CD14-positive monocyte (primary cell): ENCODE measurements at regions not wholly inside any gene's neighbourhood (a gene's known extent, or its start where the extent isn't known, plus 50 kb on each side); places are given as distances from the start of the nearest gene placed in this dataset.

Experiments used
- DNase-seq, 3 donors: peaks; one replicate each; pipeline ENCODE4 v3.0.0-alpha.2; 2011 to 2022
- H2AFZ ChIP-seq: 2 replicates; pipeline ENCODE4 v1.6.0; 2012; ENCODE audit warnings: mild to moderate bottlenecking, low read depth, low read length, inconsistent platforms; ENCODE audit not compliant: insufficient read depth, poor library complexity, severe bottlenecking
- H3K27ac ChIP-seq, 2 donors: 1 replicate in 1 of 2; 2 replicates in 1 of 2; pipeline ENCODE4 v1.5.1; 2012 to 2013; ENCODE audit warnings: low read length in 2 of 2, control low read depth in 1 of 2, inconsistent platforms in 1 of 2, low read depth in 1 of 2, mild to moderate bottlenecking in 1 of 2
- H3K27me3 ChIP-seq, 2 donors: one replicate each; pipeline versions ENCODE4 v1.6.0 to v1.6.1; 2011 to 2013; ENCODE audit warnings: low read length in 2 of 2; ENCODE audit not compliant: control insufficient read depth in 2 of 2, insufficient read depth in 2 of 2
- H3K36me3 ChIP-seq, 2 donors: replicated peaks in 1 of 2; 1 replicate in 1 of 2; 2 replicates in 1 of 2; pipeline versions ENCODE4 v1.5.1 to v1.6.1; 2012 to 2013; ENCODE audit warnings: low read length in 2 of 2, control low read depth in 1 of 2, inconsistent platforms in 1 of 2, mild to moderate bottlenecking in 1 of 2; ENCODE audit not compliant: insufficient read depth in 2 of 2, control insufficient read depth in 1 of 2
- H3K4me1 ChIP-seq, 2 donors: 1 replicate in 1 of 2; 2 replicates in 1 of 2; pipeline versions ENCODE4 v1.5.1 to v1.6.1; 2012 to 2013; ENCODE audit warnings: low read length in 2 of 2, control low read depth in 1 of 2, inconsistent platforms in 1 of 2, mild to moderate bottlenecking in 1 of 2, moderate library complexity in 1 of 2; ENCODE audit not compliant: insufficient read depth in 2 of 2, control insufficient read depth in 1 of 2
- H3K4me2 ChIP-seq: replicated peaks from 2 replicates; pipeline ENCODE3; 2012; ENCODE audit warnings: low read length, moderate library complexity, mild to moderate bottlenecking; ENCODE audit not compliant: poor library complexity, severe bottlenecking; ENCODE audit errors: extremely low read depth
- H3K4me3 ChIP-seq, 3 experiments: fragments of 200-600 bp in 1 of 3; sonication (generic) in 1 of 3; replicated peaks in 1 of 3; 1 replicate in 2 of 3; 2 replicates in 1 of 3; pipeline ENCODE4 v1.5.1; 2011 to 2013; ENCODE audit warnings: low read length in 3 of 3, mild to moderate bottlenecking in 3 of 3, control low read depth in 2 of 3, low read depth in 2 of 3, inconsistent platforms in 1 of 3, moderate library complexity in 1 of 3
- H3K79me2 ChIP-seq: 2 replicates; pipeline ENCODE4 v1.6.0; 2012; ENCODE audit warnings: mild to moderate bottlenecking, control low read depth, inconsistent platforms, low read length, moderate library complexity; ENCODE audit not compliant: insufficient read depth
- H3K9ac ChIP-seq: 2 replicates; pipeline ENCODE4 v1.6.0; 2017; ENCODE audit warnings: low read length, mild to moderate bottlenecking; ENCODE audit not compliant: insufficient read depth, poor library complexity, severe bottlenecking
- H3K9me3 ChIP-seq, 2 donors: replicated peaks in 1 of 2; 1 replicate in 1 of 2; 2 replicates in 1 of 2; pipeline versions ENCODE4 v1.5.1 to v1.6.1; 2012 to 2013; ENCODE audit warnings: low read length in 2 of 2, control low read depth in 1 of 2; ENCODE audit not compliant: control insufficient read depth in 1 of 2, insufficient read depth in 1 of 2
- H4K20me1 ChIP-seq: 2 replicates; pipeline ENCODE4 v1.6.0; 2012; ENCODE audit warnings: mild to moderate bottlenecking, low read length, control low read depth, moderate library complexity; ENCODE audit not compliant: insufficient read depth
- H3K27ac Mint-ChIP-seq, 7 donors: one replicate each; pipeline ENCODE4 v1.8.0; 2020; ENCODE audit warnings: mild to moderate bottlenecking in 7 of 7, mixed read lengths in 7 of 7, moderate library complexity in 6 of 7, inconsistent platforms in 2 of 7
- H3K27me3 Mint-ChIP-seq, 3 donors: one replicate each; pipeline ENCODE4 v1.8.0; 2021 to 2022; ENCODE audit warnings: low read depth in 3 of 3, mild to moderate bottlenecking in 3 of 3, mixed read lengths in 3 of 3, moderate library complexity in 3 of 3, inconsistent platforms in 1 of 3
- H3K36me3 Mint-ChIP-seq, 2 donors: one replicate each; pipeline ENCODE4 v1.8.0; 2020; ENCODE audit warnings: mixed read lengths in 2 of 2, inconsistent platforms in 1 of 2, mild to moderate bottlenecking in 1 of 2
- H3K4me1 Mint-ChIP-seq: one replicate; pipeline ENCODE4 v1.8.0; 2020; ENCODE audit warnings: mild to moderate bottlenecking, mixed read lengths
- H3K4me3 Mint-ChIP-seq, 2 donors: one replicate each; pipeline ENCODE4 v1.8.0; 2020; ENCODE audit warnings: mild to moderate bottlenecking in 2 of 2, mixed read lengths in 2 of 2, moderate library complexity in 1 of 2
- H3K9me3 Mint-ChIP-seq, 7 donors: one replicate each; pipeline ENCODE4 v1.8.0; 2020 to 2022; ENCODE audit warnings: mixed read lengths in 7 of 7, mild to moderate bottlenecking in 6 of 7, moderate library complexity in 6 of 7, inconsistent platforms in 2 of 7
- WGBS: methylation state at CpG from one replicate; pipeline ENCODE4 v1.1.5; 2013; ENCODE audit warnings: missing lambda C conversion rate; ENCODE audit not compliant: insufficient coverage; 5-methylcytosine and 5-hydroxymethylcytosine counted together
- intact Hi-C, 2 donors: fragments of 100-400 bp; cut with micrococcal nuclease; formaldehyde crosslinking; loops; one replicate each; pipeline versions ENCODE4 v1.15.0 to v1.15.1; 2023
- TF ChIP-seq, protein P1 (sequence below): fragments of 200-600 bp; IDR thresholded peaks from one replicate; pipeline ENCODE4 v1.8.0; 2022; ENCODE audit warnings: antibody characterized with exemption, mild to moderate bottlenecking

DNA sequence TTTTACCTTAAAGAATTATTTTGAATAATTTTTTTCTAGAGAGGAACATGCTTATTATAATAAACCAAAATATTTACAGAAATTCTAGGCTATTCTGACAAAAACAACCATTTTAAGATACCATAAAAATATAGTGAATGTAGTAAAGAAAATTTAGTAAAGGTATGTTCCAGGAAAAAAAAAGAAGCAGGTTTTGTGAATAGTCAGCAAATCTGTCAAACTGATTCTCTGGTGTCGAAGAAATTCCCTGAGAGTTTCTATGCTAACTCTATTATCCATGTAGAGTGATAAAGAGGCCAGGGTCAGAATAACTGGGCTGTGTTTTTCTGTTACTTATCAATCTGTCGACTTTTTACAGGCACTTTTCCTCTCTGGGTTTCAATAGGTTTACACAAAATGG, 459.2 kb downstream of the KIF4B start:
- no CpG with 5 or more reads among the region's 2 CpGs for WGBS
- no peaks in the 10 kb centered on the region for H3K36me3 Mint-ChIP-seq
- H3K27ac ChIP-seq = no peak overlapping the region
- H3K9me3 ChIP-seq = no peaks in the 10 kb centered on the region
- no peak overlapping the region for H2AFZ ChIP-seq
- no peak overlapping the region for H3K4me2 ChIP-seq
- H4K20me1 ChIP-seq = no peaks in the 10 kb centered on the region
- H3K4me1 Mint-ChIP-seq = no peaks in the 10 kb centered on the region
- no peak overlapping the region for H3K4me3 ChIP-seq
- no peaks in the 10 kb centered on the region for H3K27me3 ChIP-seq
- H3K4me3 Mint-ChIP-seq = no peak overlapping the region
- H3K36me3 ChIP-seq = no peaks in the 10 kb centered on the region
- no peaks in the 10 kb centered on the region for H3K4me1 ChIP-seq
- H3K27ac Mint-ChIP-seq = no peak overlapping the region
- no peak for DNase-seq
- intact Hi-C loops = no loop called here
- H3K79me2 ChIP-seq = no peaks in the 10 kb centered on the region
- H3K27me3 Mint-ChIP-seq = no peaks in the 10 kb centered on the region
- peaks cover 0 to 2% (median 0%) of the 10 kb centered on the region in 7 donors for H3K9me3 Mint-ChIP-seq
- H3K9ac ChIP-seq = no peak overlapping the region
- TF ChIP-seq, protein P1, sequence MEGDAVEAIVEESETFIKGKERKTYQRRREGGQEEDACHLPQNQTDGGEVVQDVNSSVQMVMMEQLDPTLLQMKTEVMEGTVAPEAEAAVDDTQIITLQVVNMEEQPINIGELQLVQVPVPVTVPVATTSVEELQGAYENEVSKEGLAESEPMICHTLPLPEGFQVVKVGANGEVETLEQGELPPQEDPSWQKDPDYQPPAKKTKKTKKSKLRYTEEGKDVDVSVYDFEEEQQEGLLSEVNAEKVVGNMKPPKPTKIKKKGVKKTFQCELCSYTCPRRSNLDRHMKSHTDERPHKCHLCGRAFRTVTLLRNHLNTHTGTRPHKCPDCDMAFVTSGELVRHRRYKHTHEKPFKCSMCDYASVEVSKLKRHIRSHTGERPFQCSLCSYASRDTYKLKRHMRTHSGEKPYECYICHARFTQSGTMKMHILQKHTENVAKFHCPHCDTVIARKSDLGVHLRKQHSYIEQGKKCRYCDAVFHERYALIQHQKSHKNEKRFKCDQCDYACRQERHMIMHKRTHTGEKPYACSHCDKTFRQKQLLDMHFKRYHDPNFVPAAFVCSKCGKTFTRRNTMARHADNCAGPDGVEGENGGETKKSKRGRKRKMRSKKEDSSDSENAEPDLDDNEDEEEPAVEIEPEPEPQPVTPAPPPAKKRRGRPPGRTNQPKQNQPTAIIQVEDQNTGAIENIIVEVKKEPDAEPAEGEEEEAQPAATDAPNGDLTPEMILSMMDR = no peak

- TF ChIP-seq, protein P1 = no peak
- H3K4me3 Mint-ChIP-seq = no peak overlapping the region
- H3K27ac ChIP-seq = no peak overlapping the region
- no peak for DNase-seq
- no peaks in the 10 kb centered on the region for H3K4me1 ChIP-seq
- no CpG with 5 or more reads among the region's 2 CpGs for WGBS
- no peaks in the 10 kb centered on the region for H3K79me2 ChIP-seq
- no peak overlapping the region for H3K4me3 ChIP-seq
- no peak overlapping the region for H3K27ac Mint-ChIP-seq
- H4K20me1 ChIP-seq = no peaks in the 10 kb centered on the region
- H3K27me3 ChIP-seq = no peaks in the 10 kb centered on the region
- H3K4me1 Mint-ChIP-seq = no peaks in the 10 kb centered on the region
- H3K9me3 Mint-ChIP-seq = peaks cover 0 to 2% (median 0%) of the 10 kb centered on the region in 7 donors
- no peak overlapping the region for H3K9ac ChIP-seq
- H3K27me3 Mint-ChIP-seq = no peaks in the 10 kb centered on the region
- intact Hi-C loops = no loop called here
- H3K4me2 ChIP-seq = no peak overlapping the region
- H3K36me3 Mint-ChIP-seq = no peaks in the 10 kb centered on the region
- H2AFZ ChIP-seq = no peak overlapping the region
- H3K9me3 ChIP-seq = no peaks in the 10 kb centered on the region
- no peaks in the 10 kb centered on the region for H3K36me3 ChIP-seq
These were observed 461.8 kb downstream of the KIF4B start for GRCh38 chr5:155475318-155475717.
